ENCODE measurements at regions not wholly inside any gene's neighbourhood (a gene's known extent, or its start where the extent isn't known, plus 50 kb on each side); places are given as distances from the start of the nearest gene placed in this dataset.

DNA sequence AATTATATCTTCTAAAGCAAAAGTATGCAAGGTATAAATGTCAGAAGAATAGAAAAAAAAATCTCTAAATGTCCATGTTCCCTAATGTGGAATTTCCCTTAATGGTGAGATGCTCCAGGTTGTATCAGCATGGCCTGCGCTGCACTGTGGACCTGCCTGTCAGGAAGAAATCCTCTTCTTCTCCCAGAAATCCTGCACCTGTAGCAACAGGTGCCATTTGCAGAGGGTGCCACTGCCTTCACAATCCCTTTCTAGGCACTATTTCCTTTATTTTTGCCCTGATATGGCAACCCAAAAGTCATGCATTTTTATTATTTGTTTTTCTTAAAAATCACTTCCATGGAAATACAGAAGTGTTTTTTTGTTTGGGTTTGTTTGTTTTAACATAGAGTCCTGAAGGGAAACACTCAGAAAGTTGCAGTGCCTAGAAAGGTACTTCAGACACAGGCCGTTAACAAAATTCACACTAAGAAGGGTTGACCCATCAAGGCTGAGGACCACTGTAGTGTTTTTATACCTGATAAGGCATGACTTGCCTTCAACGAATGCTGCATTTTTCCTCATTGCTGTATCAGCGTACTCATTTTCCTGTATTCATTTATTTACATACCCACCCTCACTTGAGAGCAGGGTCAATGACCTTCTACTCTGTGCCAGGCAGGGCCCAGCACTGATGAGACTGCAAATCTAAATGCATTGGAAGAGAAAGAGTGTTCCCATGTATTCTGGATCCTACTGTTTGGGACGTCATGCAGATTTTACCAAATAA, 177.8 kb downstream of the SNX18 start:
- DNase-seq (ENCODE audit: low read depth in 3 of 3, low spot score in 2 of 3) = no peak

DNA sequence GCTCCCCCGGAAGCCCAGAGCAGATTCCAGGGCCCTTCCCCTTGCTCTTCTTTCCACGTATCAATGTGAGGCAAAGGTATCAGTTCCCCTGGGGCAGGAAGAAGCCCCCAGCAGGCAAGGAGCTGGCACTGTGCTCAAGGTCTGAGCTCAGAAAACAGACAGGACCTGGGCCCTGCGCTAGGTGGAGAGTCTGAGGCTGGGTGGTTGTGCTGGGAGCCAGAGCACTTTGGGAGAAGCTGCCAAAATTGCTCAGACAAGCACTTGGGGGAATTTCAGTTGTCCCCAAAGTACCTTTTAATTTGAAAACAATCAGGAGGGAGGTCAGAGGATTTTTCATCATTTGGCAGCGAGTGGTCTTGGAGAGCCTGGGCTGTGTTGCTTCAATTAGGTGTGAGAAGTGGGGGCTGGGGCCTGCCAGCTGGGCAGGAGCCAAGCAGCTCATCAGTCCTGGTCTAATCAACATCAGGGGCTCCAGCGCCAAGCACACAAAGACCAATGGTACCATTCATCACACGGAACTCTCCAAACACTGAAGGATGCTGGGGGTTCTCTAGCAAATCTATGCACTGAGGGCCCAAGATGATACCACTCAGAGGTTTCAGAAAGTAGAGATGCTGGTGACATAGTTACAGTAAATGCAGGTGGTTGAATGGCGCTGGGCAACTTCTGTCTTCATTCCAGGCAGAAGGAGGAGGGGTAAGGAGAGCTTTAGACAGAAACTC, 176.5 kb downstream of the SNX18 start:
- no peak for DNase-seq (ENCODE audit: low read depth in 3 of 3, low spot score in 2 of 3)

DNA sequence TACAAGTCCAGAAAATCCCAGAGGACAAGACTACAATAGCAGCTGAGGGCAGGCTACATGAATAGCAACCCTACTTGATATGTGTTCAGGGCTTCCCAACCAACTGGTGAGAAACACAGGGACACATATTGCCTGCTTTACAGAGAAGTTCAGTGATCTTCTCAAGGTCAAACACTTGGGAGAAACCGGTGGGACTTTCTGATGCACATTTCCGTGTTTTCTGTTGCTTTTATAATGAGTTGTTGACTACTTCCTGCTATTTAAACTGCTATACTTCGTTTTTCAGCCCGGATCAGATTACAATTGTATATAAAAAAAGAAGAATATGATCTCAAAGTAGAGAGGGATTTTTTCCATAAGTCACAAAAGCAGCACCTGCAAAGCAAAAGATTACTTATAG, 175.1 kb downstream of the SNX18 start:
- no peak for DNase-seq (ENCODE audit: low read depth in 3 of 3, low spot score in 2 of 3)

DNA sequence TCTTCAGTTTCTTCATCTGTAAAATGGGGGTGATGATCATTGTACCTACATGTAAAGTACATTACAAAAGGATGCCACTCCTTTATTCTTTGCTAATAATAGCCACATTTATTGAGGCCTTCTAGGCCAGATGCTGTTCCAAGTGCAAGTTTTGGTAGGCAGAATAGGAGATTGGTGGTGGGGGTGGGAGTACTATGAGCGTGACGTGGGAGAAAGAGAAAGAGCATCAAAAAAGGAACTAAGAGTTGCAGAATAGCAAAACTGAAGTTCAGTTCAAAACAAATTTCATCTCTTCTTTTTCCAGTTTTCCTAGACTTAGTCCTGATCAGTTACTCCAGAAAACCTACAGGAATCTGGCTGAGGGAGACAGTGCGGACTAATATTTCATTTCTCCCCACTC, 174.1 kb downstream of the SNX18 start:
- no peak for DNase-seq (ENCODE audit: low read depth in 3 of 3, low spot score in 2 of 3)

DNA sequence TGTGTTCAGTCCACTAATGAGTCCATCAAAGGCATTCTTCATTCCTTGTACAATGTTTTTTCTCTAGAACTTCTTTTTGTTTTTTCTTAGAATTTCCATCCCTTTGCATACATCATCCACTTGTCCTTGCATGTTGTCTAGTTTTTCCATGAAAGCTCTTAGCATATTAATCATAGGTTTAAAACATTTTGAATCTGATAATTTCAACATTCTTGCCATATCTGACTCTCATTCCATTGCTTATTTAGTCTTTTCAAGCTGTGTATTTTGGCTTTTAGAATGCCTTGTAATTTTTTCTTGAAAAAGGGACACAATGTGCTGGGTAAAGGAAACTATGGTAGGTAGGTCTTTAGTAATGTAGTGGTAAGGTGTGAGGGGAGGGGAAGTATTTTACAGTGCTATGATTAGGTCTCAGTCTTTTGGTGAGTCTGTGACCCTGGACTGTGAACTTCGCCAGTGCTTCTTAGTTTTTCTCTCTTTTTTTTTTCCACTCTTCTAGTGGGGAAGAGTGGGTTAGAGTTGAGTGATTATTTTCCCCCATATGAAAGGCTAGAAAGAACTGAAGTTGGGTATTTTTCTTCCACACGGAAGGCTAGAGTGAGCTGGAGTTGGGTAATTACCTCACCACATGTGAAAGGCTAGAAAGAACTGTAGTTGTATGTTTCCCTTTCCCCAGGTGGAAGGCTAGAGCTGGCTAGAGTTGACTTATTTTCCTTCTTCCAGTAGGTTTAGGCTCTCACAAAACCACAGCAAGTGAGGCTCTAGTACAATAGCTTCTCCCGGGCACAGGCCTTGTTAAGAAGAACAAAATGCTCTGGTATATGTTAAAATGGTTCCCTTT, 172.1 kb downstream of the SNX18 start:
- DNase-seq (ENCODE audit: low read depth in 3 of 3, low spot score in 2 of 3) = no peak

DNA sequence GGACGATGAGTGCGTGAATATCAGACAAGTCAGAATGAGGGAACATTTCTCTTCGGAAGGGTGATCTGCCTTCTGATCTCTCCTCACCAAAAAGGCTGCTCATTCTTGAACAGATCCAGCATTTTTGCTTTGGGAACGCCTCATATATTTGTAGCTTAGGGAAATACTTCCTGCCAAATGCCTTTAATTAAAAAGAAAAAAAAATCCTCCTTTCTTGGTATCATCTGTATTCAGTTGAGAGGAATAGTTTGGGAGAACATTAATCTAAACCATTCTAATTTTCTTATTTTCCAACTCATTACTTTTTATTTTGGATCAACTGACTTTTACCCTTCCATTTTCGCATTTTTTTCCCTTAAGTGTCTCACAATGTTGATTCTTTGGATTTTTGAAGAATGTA, 163.4 kb downstream of the SNX18 start:
- DNase-seq (ENCODE audit: low read depth in 3 of 3, low spot score in 2 of 3) = no peak

DNA sequence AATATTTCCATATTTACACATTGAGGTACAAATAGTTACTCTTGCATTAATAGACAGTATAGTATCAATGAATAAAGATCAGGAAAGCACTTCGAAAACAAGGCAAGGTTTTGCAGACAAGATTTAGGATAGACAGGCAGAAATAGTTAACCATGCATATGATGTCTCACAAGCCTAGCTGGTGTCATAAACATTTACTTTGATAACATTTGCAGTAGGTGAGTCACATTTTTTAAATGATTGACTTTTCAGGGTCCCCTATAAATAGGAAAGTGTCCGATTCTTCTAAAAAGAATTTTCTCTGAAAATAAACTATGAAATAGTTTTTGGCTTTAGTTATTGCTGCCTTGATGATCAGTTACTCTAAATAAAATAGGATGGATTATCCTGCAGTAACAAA, 162.1 kb downstream of the SNX18 start:
- no peak for DNase-seq (ENCODE audit: low read depth in 3 of 3, low spot score in 2 of 3)

DNA sequence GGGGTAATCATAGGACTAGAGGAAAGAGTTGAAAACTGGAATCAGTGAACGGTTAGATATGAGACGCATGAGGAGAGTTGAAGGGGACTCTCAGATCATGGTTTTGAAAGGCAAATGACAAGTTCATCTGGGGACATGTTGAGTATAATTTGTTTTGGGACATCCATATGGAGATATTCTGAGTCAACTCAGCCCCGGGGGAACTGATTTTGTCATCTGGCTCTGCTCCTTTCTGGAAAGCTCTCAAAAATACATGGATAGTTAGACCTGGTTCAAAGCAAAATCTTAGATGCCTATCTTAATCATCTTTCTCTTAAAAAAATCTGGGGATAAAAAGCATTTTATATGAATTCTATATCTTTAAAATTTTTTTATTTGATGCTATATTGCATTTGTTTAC, 161.2 kb downstream of the SNX18 start:
- no peak for DNase-seq (ENCODE audit: low read depth in 3 of 3, low spot score in 2 of 3)

DNA sequence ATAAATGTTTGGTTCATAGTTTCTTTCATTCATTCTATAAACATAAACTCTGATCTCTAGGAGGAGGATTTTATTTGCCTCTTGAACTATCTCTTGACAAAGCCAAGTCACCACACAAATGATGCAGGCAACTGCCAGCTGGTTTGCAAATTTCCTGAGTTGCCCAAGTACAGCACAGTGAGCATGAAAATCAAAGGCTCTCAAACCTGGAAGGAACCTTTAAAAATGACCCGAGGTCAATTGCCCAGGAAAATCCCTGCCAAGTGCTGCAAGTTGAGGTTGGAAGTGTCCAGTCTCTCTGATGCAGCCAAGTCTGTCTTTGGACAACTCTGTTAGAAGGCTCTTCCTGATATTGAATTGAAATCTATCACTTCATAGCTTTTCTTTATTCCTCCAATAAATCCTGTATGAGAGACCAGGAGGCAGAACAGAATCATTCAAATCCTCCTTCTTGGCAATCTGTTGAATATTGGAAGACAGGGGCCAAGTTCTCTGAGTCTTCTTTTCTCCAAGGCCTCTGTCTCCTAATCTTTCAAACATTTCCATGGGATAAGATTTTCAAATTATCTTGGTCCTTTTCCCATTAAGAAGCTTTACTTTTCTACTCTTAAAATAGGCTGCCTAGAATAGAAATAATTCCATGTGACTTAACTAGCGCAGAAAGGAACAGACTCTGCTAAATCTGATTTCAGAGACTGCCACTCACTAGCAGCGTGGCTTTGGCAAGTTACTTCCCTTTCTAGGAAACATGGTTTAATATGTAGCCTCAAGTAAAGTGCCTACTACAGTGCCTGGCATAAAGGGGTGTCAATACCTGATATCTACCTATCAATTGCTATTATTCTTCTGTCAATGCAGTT, 159.2 kb downstream of the SNX18 start:
- no peak for DNase-seq (ENCODE audit: low read depth in 3 of 3, low spot score in 2 of 3)

DNA sequence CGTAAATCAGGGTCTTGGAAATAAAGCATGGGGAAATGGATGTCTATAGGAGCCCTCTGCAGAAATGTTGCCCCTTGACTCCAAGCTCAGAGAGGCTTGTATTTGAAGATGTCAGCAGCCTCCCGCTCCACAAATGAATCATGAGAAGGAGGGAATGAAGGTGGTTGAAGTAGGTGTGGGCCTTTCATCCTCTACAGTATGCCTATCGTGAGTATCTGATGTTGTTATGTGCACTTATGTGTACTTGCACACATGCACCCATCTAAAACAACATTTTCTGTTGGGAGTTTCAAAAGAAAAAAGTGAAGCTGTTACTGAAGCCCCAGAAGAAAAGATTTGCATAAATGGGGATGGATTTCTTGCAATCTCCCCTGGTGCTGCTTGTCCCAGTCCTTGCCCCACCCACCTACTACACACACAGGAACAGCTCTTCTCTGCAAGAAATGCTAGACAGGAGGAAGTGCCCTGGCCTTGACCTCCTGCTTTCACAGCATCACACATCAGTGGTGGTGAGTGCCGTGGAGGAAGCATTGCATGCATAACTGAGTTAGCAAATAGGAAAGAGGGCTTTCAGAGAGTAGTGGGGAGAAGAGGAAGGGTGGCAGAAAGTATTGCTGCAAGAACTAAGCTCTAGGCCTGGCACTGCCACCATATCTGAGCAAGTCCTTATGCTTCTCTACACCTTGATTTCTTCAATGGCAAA, 156.1 kb downstream of the SNX18 start:
- no peak for DNase-seq (ENCODE audit: low read depth in 3 of 3, low spot score in 2 of 3)

DNA sequence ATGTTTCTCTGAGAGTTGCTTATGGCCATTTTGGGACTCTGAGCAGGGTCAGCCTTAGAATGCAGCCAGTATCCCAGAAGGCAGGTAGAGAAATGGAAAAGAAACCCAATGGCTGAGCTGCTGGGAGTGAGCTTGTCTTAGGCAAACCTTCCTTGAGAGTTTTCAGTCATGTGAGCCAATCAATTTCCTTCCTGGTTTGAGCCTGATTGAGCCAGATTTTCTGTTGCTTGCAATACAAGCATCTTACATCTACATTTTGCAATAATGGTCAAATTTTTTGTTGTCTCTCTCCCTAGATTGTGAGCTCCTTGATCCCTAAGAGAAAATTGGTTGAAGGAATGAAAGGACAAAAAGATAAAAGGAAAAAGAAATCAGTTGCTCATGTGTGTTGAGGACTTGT, 155.3 kb downstream of the SNX18 start:
- no peak for DNase-seq (ENCODE audit: low read depth in 3 of 3, low spot score in 2 of 3)

DNA sequence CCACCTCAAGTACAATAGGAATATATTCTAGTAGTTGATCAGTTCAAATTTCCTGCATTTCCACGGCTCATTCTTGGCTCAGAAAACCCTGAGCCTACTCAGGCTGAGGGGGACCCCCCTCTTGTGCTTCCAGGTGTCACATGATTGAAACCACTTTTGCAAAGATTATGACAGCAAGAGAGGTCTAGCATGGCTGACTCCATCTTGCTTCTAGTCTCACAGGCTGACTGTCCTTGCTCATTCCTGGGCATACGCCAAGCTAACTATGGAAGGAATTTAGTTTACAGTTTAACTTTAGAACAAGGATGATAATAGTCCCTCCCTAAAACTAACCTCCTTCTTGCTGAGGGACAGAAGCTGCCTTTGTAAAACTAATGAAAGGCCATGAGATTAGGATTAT, 154.1 kb downstream of the SNX18 start:
- DNase-seq (ENCODE audit: low read depth in 3 of 3, low spot score in 2 of 3) = no peak

DNA sequence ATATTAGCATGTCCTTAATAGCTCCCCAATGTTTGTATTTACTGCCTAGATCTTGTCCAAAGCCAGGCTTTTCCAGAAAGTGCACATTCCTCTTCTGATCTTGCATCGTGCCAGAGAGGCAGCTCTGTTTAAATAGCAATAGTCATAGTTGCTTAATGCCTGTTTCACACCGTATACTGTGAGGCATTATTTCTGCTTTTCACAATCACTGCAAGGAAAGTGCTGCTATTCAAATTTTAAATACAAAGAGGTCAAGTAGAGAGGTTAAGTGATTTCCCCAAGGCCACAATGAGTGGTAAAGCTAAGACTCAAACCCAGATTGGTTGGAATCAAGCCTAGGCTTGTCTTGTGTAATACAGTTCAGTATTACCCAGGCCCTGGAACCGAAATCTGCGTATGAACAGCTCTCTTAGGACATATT, 153.6 kb downstream of the SNX18 start:
- DNase-seq (ENCODE audit: low read depth in 3 of 3, low spot score in 2 of 3) = no peak

DNA sequence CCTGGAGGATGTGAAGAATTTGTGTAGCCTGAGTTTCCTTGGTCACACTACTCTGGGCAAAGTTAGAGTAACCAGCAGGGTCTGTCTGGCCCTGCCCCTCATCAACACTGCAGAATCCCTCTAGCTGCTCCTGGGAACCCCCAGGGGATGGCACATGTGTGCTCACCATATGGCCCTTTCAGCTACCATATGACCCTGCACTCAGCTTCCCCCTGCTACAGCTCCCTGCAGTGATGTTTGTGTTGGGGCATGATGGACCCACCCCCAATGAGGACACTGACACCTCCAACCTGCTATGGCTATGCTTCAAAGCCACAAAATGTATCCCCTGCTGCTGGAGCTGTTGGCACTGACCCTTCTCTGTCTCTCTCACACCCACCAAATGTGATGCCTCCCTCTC, 152.7 kb downstream of the SNX18 start:
- DNase-seq (ENCODE audit: low read depth in 3 of 3, low spot score in 2 of 3) = no peak

DNA sequence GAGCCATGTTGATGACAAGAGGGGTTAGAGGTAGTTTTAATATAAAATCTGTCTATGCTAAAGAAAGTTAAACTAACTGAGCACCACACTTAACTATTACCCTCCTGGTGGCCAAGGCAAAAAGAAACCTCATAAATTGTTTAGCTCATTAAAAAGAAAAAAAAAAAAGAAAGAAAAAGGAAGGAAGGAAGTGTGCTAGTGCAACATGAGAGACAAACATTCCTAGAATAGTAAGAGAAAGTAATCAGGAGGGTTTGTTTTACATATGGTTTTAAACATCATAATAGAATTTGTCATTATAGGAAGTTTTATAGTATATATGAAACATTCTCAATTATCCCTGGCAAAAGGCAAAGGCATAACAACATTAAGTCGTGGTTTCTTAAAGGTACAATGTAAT, 152.3 kb downstream of the SNX18 start:
- DNase-seq (ENCODE audit: low read depth in 3 of 3, low spot score in 2 of 3) = no peak

DNA sequence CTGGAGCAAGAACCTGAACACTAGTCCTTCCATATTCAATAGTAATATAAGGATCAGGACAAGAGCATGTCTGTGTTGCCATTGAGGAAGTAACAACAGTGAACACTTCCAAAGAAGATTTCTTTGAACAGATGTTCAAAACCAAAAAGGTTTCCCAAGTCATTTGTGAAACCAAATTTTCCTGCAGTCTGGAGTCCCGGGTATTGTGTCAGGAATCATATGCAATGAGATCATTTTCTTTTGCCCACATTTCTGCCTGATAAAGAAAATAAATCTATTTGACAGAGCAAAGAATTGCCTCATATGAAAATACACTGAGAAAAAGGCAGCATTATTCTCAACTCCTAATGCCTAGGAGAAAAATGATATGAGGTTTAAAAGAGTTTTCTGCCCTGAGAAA, 151.7 kb downstream of the SNX18 start:
- DNase-seq (ENCODE audit: low read depth in 3 of 3, low spot score in 2 of 3) = no peak

DNA sequence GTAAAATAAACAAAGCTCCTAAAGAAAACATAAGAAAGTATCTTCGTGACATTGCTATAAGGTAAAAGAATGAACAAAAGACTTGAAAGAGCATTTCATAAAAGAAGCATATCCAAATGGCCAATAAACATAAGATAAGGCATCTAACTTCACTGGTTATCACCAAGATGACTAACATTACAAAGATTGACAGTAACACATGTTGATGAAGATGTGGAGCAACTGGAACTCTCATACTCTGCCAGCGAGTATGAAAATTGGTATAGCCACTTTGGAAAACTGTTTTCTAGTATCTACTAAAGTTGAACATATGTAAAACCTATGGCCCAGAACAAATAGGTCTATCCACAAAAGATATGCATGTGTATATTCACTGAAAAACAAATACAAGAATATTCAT, 150.5 kb downstream of the SNX18 start:
- DNase-seq (ENCODE audit: low read depth in 3 of 3, low spot score in 2 of 3) = no peak

DNA sequence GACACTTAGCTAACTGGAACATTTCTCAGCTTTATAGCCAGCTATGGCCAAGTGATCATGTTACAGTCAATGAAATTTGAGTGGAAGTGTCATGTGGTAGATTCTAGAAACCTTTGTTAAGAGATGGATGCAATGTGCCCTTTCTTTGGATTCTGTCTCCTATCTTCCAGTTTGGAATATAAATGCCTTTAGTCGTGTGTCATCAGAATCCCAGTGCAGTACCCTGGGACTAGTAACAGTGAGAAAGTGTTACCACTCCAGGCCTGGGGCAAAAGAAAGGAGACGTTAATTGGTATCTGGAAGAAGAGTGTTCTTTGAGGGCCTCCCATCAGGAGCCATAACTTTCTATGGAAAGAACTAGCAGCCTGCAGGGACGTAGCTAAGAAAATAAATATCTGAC, 149.6 kb downstream of the SNX18 start:
- no peak for DNase-seq (ENCODE audit: low read depth in 3 of 3, low spot score in 2 of 3)

DNA sequence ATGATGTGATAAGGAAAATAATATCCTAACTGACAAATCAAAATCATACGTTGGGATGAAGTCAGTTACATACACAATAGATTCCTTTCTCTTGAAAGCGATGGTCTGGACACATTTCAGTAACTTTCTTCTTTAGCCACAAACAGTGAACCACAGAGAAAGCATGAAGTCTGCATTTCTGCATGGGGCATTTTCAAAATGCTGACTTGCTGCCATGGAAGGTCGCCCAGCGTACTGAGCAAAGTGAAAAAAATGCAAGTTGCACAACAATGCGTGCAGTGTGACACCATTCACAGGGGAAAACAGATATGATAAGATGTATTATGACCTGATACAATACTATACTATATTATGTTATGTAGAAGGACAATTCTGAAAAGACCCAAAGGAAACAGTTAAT, 146.3 kb downstream of the SNX18 start:
- DNase-seq (ENCODE audit: low read depth in 3 of 3, low spot score in 2 of 3) = no peak

DNA sequence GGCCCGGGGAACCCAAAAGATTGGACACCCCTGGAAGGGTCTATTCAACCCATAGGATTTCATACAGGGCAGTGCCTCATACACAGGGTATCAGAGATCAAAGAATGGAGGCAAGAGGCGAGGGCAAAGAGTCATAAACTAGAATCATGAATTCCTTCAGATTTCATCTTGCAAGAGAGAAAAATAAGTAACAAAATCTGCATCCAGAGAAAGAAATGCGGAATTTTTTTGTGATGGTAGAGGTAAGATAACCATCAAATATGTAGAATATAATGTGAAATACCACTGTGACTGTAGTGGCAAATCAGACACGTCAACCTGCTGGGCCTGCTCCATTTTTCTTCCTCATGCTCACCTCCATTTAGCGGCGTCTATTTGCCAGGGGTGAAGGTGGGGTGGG, 143.6 kb downstream of the SNX18 start:
- no peak for DNase-seq (ENCODE audit: low read depth in 3 of 3, low spot score in 2 of 3)
